ENCODE measurements at regions not wholly inside any gene's neighbourhood (a gene's known extent, or its start where the extent isn't known, plus 50 kb on each side); places are given as distances from the start of the nearest gene placed in this dataset.
"Not testable (repeated sequence)": the region's sequence is repeated elsewhere in the genome, so short reads cannot be mapped to it uniquely, and the experiment has no call there.

DNA sequence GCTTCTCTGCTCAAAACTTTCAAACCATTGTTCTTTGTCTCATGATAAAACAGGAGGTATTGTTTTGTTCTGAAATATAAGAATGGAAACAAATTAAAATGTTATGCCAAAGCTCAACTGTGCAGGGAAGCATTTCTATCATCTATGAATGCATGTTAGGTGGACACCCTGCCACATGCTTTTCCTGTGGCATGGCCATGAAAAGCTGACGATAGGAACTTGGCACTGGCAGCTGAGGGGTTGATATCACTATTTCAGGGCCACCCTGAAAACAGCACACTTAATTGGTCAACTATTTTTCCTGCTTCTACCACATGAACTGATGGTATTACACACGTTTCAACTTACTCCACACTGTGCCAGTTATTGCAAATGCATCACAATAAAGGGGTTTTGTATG is 157.3 kb downstream of the MREG start:
- Histone ChIP-seq H3K4me3 (replicated peaks; ENCODE audit: insufficient read depth, low read length) (no peak overlapping the region), H3K27me3 (ENCODE audit: insufficient read depth, poor library complexity, severe bottlenecking) (no peaks in the 10 kb centered on the region), H3K27ac (replicated peaks) (no peak overlapping the region)
- TF ChIP-seq, protein P1, sequence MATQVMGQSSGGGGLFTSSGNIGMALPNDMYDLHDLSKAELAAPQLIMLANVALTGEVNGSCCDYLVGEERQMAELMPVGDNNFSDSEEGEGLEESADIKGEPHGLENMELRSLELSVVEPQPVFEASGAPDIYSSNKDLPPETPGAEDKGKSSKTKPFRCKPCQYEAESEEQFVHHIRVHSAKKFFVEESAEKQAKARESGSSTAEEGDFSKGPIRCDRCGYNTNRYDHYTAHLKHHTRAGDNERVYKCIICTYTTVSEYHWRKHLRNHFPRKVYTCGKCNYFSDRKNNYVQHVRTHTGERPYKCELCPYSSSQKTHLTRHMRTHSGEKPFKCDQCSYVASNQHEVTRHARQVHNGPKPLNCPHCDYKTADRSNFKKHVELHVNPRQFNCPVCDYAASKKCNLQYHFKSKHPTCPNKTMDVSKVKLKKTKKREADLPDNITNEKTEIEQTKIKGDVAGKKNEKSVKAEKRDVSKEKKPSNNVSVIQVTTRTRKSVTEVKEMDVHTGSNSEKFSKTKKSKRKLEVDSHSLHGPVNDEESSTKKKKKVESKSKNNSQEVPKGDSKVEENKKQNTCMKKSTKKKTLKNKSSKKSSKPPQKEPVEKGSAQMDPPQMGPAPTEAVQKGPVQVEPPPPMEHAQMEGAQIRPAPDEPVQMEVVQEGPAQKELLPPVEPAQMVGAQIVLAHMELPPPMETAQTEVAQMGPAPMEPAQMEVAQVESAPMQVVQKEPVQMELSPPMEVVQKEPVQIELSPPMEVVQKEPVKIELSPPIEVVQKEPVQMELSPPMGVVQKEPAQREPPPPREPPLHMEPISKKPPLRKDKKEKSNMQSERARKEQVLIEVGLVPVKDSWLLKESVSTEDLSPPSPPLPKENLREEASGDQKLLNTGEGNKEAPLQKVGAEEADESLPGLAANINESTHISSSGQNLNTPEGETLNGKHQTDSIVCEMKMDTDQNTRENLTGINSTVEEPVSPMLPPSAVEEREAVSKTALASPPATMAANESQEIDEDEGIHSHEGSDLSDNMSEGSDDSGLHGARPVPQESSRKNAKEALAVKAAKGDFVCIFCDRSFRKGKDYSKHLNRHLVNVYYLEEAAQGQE (IDR thresholded peaks at IDR 0.05; ENCODE audit: insufficient replicate concordance, low read depth) = no peak
- no peak for TF ChIP-seq SPI1 (IDR thresholded peaks at IDR 0.05; ENCODE audit: borderline replicate concordance, low read depth)
- no peak for TF ChIP-seq GABPA (IDR thresholded peaks at IDR 0.05; ENCODE audit: low read depth)
- TF ChIP-seq, protein P2, sequence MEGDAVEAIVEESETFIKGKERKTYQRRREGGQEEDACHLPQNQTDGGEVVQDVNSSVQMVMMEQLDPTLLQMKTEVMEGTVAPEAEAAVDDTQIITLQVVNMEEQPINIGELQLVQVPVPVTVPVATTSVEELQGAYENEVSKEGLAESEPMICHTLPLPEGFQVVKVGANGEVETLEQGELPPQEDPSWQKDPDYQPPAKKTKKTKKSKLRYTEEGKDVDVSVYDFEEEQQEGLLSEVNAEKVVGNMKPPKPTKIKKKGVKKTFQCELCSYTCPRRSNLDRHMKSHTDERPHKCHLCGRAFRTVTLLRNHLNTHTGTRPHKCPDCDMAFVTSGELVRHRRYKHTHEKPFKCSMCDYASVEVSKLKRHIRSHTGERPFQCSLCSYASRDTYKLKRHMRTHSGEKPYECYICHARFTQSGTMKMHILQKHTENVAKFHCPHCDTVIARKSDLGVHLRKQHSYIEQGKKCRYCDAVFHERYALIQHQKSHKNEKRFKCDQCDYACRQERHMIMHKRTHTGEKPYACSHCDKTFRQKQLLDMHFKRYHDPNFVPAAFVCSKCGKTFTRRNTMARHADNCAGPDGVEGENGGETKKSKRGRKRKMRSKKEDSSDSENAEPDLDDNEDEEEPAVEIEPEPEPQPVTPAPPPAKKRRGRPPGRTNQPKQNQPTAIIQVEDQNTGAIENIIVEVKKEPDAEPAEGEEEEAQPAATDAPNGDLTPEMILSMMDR (IDR thresholded peaks at IDR 0.05; ENCODE audit: insufficient read depth, low read length) = no peak
- TF ChIP-seq POLR2AphosphoS5 (IDR thresholded peaks at IDR 0.05; ENCODE audit: low read depth) = no peak
- no peak for DNase-seq (ENCODE audit: low read depth in 1 of 2, low spot score in 1 of 2)

DNA sequence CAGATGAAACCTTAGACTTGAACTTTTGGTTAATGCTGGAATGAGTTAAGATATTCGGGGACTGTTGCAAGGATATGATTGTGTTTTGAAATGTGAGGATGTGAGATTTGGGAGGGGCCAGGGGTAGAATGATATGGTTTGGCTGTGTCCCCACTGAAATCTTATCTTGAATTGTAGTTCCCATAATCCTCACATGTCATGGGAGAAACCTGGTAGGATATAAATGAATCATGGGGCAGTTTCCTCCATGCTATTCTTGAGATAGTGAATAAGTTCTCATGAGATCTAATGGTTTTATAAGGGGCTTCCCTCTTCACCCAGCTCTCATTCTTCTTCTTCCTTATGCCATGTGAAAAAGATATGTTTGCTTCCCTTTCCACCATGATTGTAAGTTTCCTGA is 158.0 kb downstream of the MREG start:
- not testable (repeated sequence) for DNase-seq (ENCODE audit: low read depth in 1 of 2, low spot score in 1 of 2); H3K4me3 ChIP-seq (replicated peaks; ENCODE audit: insufficient read depth, low read length); H3K27ac ChIP-seq (replicated peaks); H3K27me3 ChIP-seq (ENCODE audit: insufficient read depth, poor library complexity, severe bottlenecking)

DNA sequence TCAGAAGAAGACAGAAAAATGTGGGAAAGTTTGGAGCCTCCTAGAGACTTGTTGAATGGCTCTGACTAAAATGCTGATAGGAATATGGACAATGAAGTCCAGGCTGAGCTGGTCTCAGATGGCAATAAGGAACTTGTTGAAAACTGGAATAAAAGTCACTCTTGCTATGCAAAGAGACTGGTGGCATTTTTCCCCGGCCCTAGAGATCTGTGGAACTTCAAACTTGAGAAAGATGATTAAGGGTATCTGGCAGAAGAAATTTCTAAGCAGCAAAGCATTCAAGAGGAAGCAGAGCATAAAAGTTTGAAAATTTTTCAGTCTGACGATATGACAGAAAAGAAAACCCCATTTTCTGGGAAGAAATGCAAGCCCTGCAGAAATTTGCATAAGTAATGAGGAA is 159.3 kb downstream of the MREG start:
- H3K4me3 ChIP-seq (replicated peaks; ENCODE audit: insufficient read depth, low read length) = no peak overlapping the region
- no peak overlapping the region for H3K27ac ChIP-seq (replicated peaks)
- DNase-seq (ENCODE audit: low read depth in 1 of 2, low spot score in 1 of 2) = no peak
- TF ChIP-seq GABPA (IDR thresholded peaks at IDR 0.05; ENCODE audit: low read depth) = no peak
- TF ChIP-seq SPI1 (IDR thresholded peaks at IDR 0.05; ENCODE audit: borderline replicate concordance, low read depth) = no peak
- no peak for TF ChIP-seq POLR2AphosphoS5 (IDR thresholded peaks at IDR 0.05; ENCODE audit: low read depth)
- TF ChIP-seq, protein P2 (IDR thresholded peaks at IDR 0.05; ENCODE audit: insufficient read depth, low read length) = no peak
- TF ChIP-seq, protein P1 (IDR thresholded peaks at IDR 0.05; ENCODE audit: insufficient replicate concordance, low read depth) = no peak
- no peaks in the 10 kb centered on the region for H3K27me3 ChIP-seq (ENCODE audit: insufficient read depth, poor library complexity, severe bottlenecking)

DNA sequence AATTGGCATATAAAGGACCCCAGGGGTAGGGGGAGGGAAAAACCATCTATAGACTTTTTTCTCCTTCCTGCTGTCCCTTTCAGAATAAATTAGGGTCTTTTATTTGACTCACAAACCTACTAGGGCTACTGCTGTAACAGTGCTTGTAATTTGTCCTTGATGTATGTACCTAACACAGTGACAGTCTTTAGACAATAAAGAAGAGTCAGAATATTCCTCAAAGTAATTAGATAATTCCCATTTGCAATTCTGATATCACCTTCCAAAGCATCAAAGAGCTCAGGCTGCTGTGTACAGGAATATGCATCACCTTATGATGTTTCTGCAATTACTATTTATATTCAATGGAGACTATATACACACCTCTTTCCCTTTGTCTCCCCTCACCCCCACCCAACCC is 161.7 kb downstream of the MREG start:
- H3K4me3 ChIP-seq (replicated peaks; ENCODE audit: insufficient read depth, low read length) = no peak overlapping the region
- TF ChIP-seq SPI1 (IDR thresholded peaks at IDR 0.05; ENCODE audit: borderline replicate concordance, low read depth) = no peak
- no peak for TF ChIP-seq GABPA (IDR thresholded peaks at IDR 0.05; ENCODE audit: low read depth)
- no peak for TF ChIP-seq POLR2AphosphoS5 (IDR thresholded peaks at IDR 0.05; ENCODE audit: low read depth)
- TF ChIP-seq, protein P1 (IDR thresholded peaks at IDR 0.05; ENCODE audit: insufficient replicate concordance, low read depth) = no peak
- TF ChIP-seq, protein P2 (IDR thresholded peaks at IDR 0.05; ENCODE audit: insufficient read depth, low read length) = no peak
- no peak overlapping the region for H3K27ac ChIP-seq (replicated peaks)
- no peak for DNase-seq (ENCODE audit: low read depth in 1 of 2, low spot score in 1 of 2)
- no peaks in the 10 kb centered on the region for H3K27me3 ChIP-seq (ENCODE audit: insufficient read depth, poor library complexity, severe bottlenecking)

Measured in HL-60 (cell line).